Neural cell (in vitro differentiated cells): ENCODE measurements at regions not wholly inside any gene's neighbourhood (a gene's known extent, or its start where the extent isn't known, plus 50 kb on each side); places are given as distances from the start of the nearest gene placed in this dataset.

Experiments used
- H2AFZ ChIP-seq: fragments of 200-600, 300-800 bp; sonication (generic), shearing (Covaris generic); 2 replicates; pipeline ENCODE4 v1.6.0; 2014; ENCODE audit warnings: low read depth, mild to moderate bottlenecking, antibody characterized with exemption, low read length, moderate library complexity
- H3F3A ChIP-seq: fragments of 200-600 bp; shearing (Covaris generic); 2 replicates; pipeline ENCODE4 v1.6.1; 2016; ENCODE audit warnings: mild to moderate bottlenecking, moderate library complexity, mixed read lengths, antibody characterized with exemption, low read length; ENCODE audit not compliant: insufficient read depth, poor library complexity, severe bottlenecking
- H3K27ac ChIP-seq: fragments of 200-600, 300-800 bp; sonication (generic), shearing (Covaris generic); 2 replicates; pipeline ENCODE4 v1.5.1; 2014; ENCODE audit warnings: mild to moderate bottlenecking, low read length, moderate library complexity
- H3K27me3 ChIP-seq: fragments of 300-800, 200-600 bp; sonication (generic), shearing (Covaris generic); 2 replicates; pipeline ENCODE4 v1.6.0; 2014; ENCODE audit warnings: mild to moderate bottlenecking, low read depth, low read length, moderate library complexity; ENCODE audit not compliant: insufficient read depth
- H3K36me3 ChIP-seq: fragments of 300-800, 200-600 bp; sonication (generic), shearing (Covaris generic); 2 replicates; pipeline ENCODE4 v1.5.1; 2014; ENCODE audit warnings: mild to moderate bottlenecking, antibody characterized with exemption, low read length, moderate library complexity; ENCODE audit not compliant: insufficient read depth
- H3K4me2 ChIP-seq: fragments of 300-800, 200-600 bp; sonication (generic), shearing (Covaris generic); 2 replicates; pipeline ENCODE4 v1.6.0; 2014; ENCODE audit warnings: mild to moderate bottlenecking, low read length
- H3K4me3 ChIP-seq: fragments of 300-800, 200-600 bp; sonication (generic), shearing (Covaris generic); 2 replicates; pipeline ENCODE4 v1.5.1; 2014; ENCODE audit warnings: mild to moderate bottlenecking, low read length, moderate library complexity
- H3K79me2 ChIP-seq: fragments of 200-600 bp; shearing (Covaris generic); replicated peaks from 2 replicates; pipeline ENCODE4 v1.6.0; 2014; ENCODE audit warnings: mild to moderate bottlenecking, low read length, moderate library complexity; ENCODE audit not compliant: insufficient read depth
- H3K9ac ChIP-seq: fragments of 300-800, 200-600 bp; sonication (generic), shearing (Covaris generic); 2 replicates; pipeline ENCODE4 v1.6.1; 2016; ENCODE audit warnings: mild to moderate bottlenecking, low read length, mixed read lengths
- H3K9me2 ChIP-seq: fragments of 200-600 bp; shearing (Covaris generic); 2 replicates; pipeline ENCODE4 v1.6.1; 2016; ENCODE audit warnings: mild to moderate bottlenecking, low read length, mixed read lengths; ENCODE audit not compliant: insufficient read depth
- H3K9me3 ChIP-seq: fragments of 200-600, 300-800 bp; sonication (generic), shearing (Covaris generic); 2 replicates; pipeline ENCODE4 v1.6.1; 2016; ENCODE audit warnings: mild to moderate bottlenecking, mixed run types, low read length, moderate library complexity, mixed read lengths
- H4K20me1 ChIP-seq: fragments of 200-600 bp; shearing (Covaris generic); 2 replicates; pipeline ENCODE4 v1.6.1; 2016; ENCODE audit warnings: mild to moderate bottlenecking, mixed run types; ENCODE audit not compliant: insufficient read depth
- EP300 ChIP-seq: fragments of 450-650 bp; conservative IDR thresholded peaks from 2 replicates; pipeline ENCODE4 v1.6.1; 2014; ENCODE audit warnings: antibody characterized with exemption, mild to moderate bottlenecking, moderate library complexity; ENCODE audit not compliant: poor library complexity, severe bottlenecking
- EZH2 ChIP-seq: fragments of 200-600, 300-800 bp; shearing (Covaris generic), sonication (generic); IDR thresholded peaks from 2 replicates; pipeline ENCODE4 v1.6.1; 2014; ENCODE audit warnings: antibody characterized with exemption, low read length, borderline replicate concordance, mild to moderate bottlenecking; ENCODE audit not compliant: insufficient read depth, poor library complexity, severe bottlenecking
- MXI1 ChIP-seq: fragments of 450-650 bp; conservative IDR thresholded peaks from 2 replicates; pipeline ENCODE4 v1.6.1; 2014; ENCODE audit warnings: antibody characterized with exemption, mild to moderate bottlenecking; ENCODE audit not compliant: poor library complexity, severe bottlenecking
- POLR2AphosphoS5 ChIP-seq: IDR thresholded peaks from 2 replicates; pipeline ENCODE4 v1.6.1; 2012
- RAD21 ChIP-seq: fragments of 450-650 bp; conservative IDR thresholded peaks from 2 replicates; pipeline ENCODE4 v1.6.1; 2014; ENCODE audit warnings: antibody characterized with exemption, mild to moderate bottlenecking, moderate library complexity
- SMC3 ChIP-seq: fragments of 450-650 bp; conservative IDR thresholded peaks from 2 replicates; pipeline ENCODE4 v1.6.1; 2014; ENCODE audit warnings: antibody characterized with exemption, mild to moderate bottlenecking, moderate library complexity; ENCODE audit not compliant: poor library complexity
- TAF1 ChIP-seq: IDR thresholded peaks from 2 replicates; pipeline ENCODE4 v1.6.1; 2012; ENCODE audit warnings: low read depth
- TF ChIP-seq, protein P1 (sequence below): IDR thresholded peaks from 2 replicates; pipeline ENCODE4 v1.6.1; 2012; ENCODE audit warnings: borderline replicate concordance
- TF ChIP-seq, protein P2 (sequence below): fragments of 450-650 bp; IDR thresholded peaks from 2 replicates; pipeline ENCODE4 v1.5.1; 2014; ENCODE audit warnings: antibody characterized with exemption, mild to moderate bottlenecking, moderate library complexity; ENCODE audit not compliant: poor library complexity, severe bottlenecking

DNA sequence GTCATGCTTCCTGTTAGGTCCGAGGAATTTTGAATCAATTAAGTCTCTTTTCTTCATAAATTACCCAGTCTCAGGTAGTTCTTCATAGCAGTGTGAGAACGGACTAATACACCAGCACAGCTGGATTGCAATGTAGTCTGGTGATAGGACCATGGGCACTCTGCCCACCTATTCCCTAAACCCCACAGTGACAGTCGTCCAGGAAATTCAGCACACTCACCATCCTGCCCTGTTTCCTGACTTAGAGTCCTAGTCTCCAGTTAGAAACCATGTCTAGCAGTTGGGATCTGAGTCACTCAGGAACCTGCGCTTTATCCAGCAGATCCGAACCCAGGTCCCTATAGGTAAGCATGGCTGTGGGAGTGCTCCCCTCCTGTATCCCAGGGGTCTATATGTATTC lies 149.3 kb upstream of the TNR start:
- Histone ChIP-seq H3K36me3 (no peaks in the 10 kb centered on the region), H3K79me2 (no peaks in the 10 kb centered on the region), H3K27ac (no peak overlapping the region), H4K20me1 (no peaks in the 10 kb centered on the region), H2AFZ (no peak overlapping the region), H3K27me3 (no peaks in the 10 kb centered on the region), H3K4me2 (no peak overlapping the region), H3F3A (no peaks in the 10 kb centered on the region), H3K9ac (no peak overlapping the region), H3K9me3 (no peaks in the 10 kb centered on the region), H3K4me3 (no peak overlapping the region), H3K9me2 (no peaks in the 10 kb centered on the region)
- TF ChIP-seq SMC3 = no peak
- no peak for TF ChIP-seq EP300
- no peak for TF ChIP-seq RAD21
- no peak for TF ChIP-seq EZH2
- no peak for TF ChIP-seq TAF1
- TF ChIP-seq, protein P1, sequence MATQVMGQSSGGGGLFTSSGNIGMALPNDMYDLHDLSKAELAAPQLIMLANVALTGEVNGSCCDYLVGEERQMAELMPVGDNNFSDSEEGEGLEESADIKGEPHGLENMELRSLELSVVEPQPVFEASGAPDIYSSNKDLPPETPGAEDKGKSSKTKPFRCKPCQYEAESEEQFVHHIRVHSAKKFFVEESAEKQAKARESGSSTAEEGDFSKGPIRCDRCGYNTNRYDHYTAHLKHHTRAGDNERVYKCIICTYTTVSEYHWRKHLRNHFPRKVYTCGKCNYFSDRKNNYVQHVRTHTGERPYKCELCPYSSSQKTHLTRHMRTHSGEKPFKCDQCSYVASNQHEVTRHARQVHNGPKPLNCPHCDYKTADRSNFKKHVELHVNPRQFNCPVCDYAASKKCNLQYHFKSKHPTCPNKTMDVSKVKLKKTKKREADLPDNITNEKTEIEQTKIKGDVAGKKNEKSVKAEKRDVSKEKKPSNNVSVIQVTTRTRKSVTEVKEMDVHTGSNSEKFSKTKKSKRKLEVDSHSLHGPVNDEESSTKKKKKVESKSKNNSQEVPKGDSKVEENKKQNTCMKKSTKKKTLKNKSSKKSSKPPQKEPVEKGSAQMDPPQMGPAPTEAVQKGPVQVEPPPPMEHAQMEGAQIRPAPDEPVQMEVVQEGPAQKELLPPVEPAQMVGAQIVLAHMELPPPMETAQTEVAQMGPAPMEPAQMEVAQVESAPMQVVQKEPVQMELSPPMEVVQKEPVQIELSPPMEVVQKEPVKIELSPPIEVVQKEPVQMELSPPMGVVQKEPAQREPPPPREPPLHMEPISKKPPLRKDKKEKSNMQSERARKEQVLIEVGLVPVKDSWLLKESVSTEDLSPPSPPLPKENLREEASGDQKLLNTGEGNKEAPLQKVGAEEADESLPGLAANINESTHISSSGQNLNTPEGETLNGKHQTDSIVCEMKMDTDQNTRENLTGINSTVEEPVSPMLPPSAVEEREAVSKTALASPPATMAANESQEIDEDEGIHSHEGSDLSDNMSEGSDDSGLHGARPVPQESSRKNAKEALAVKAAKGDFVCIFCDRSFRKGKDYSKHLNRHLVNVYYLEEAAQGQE = no peak
- no peak for TF ChIP-seq MXI1
- TF ChIP-seq POLR2AphosphoS5 = no peak
- TF ChIP-seq, protein P2, sequence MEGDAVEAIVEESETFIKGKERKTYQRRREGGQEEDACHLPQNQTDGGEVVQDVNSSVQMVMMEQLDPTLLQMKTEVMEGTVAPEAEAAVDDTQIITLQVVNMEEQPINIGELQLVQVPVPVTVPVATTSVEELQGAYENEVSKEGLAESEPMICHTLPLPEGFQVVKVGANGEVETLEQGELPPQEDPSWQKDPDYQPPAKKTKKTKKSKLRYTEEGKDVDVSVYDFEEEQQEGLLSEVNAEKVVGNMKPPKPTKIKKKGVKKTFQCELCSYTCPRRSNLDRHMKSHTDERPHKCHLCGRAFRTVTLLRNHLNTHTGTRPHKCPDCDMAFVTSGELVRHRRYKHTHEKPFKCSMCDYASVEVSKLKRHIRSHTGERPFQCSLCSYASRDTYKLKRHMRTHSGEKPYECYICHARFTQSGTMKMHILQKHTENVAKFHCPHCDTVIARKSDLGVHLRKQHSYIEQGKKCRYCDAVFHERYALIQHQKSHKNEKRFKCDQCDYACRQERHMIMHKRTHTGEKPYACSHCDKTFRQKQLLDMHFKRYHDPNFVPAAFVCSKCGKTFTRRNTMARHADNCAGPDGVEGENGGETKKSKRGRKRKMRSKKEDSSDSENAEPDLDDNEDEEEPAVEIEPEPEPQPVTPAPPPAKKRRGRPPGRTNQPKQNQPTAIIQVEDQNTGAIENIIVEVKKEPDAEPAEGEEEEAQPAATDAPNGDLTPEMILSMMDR = no peak

DNA sequence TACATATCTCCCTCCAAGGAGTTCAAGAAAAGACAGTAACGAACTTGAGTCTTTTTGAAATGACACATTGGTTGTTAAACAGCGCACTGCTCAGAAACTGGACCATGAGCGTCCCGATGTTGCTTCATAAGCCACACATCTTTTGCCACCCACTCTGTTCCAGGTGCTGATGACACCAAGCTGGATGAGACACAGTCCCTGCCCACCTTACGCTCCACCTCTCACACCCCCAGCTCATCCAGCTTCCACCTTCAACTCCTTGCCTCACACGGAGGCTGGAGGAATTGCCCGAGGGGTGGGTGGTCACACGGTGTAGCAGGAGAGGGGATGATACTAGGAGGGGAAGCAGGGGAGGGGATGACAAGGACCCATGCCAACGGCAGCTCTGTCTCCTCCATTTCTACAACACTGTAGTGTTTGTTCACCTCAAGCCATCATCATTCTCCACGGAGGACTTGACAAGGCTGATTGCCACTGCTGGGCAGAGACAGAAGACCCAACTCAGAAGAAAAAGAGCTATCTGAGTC lies 148.5 kb upstream of the TNR start:
- H3K4me3 ChIP-seq = no peak overlapping the region
- TF ChIP-seq RAD21 (no peak), EZH2 (no peak), MXI1 (no peak), POLR2AphosphoS5 (no peak), EP300 (no peak), SMC3 (no peak), TAF1 (no peak)
- TF ChIP-seq, protein P2 = no peak
- TF ChIP-seq, protein P1 = no peak
- no peaks in the 10 kb centered on the region for H4K20me1 ChIP-seq
- no peaks in the 10 kb centered on the region for H3F3A ChIP-seq
- no peaks in the 10 kb centered on the region for H3K27me3 ChIP-seq
- no peaks in the 10 kb centered on the region for H3K36me3 ChIP-seq
- no peak overlapping the region for H3K4me2 ChIP-seq
- H3K9me2 ChIP-seq = no peaks in the 10 kb centered on the region
- no peak overlapping the region for H3K27ac ChIP-seq
- H3K79me2 ChIP-seq = no peaks in the 10 kb centered on the region
- no peaks in the 10 kb centered on the region for H3K9me3 ChIP-seq
- no peak overlapping the region for H3K9ac ChIP-seq
- H2AFZ ChIP-seq = no peak overlapping the region
